Upper lobe of right lung (tissue), 1 donor: ENCODE measurements at regions not wholly inside any gene's neighbourhood (a gene's known extent, or its start where the extent isn't known, plus 50 kb on each side); places are given as distances from the start of the nearest gene placed in this dataset.

Experiments
- ATAC-seq: fragments of 200-7000 bp; cut with Tn5 transposase; one replicate; pipeline ENCODE4 v1.9.1; 2020; ENCODE audit warnings: mild to moderate bottlenecking, moderate library complexity
- DNase-seq: peaks from one replicate; pipeline ENCODE4 v3.0.0-alpha.2; 2020
- H3K27ac ChIP-seq: fragments of 200-600 bp; one replicate; pipeline ENCODE4 v1.8.0; 2022
- H3K27me3 ChIP-seq: fragments of 200-600 bp; one replicate; pipeline ENCODE4 v1.8.0; 2022; ENCODE audit warnings: mild to moderate bottlenecking
- H3K36me3 ChIP-seq: fragments of 200-600 bp; one replicate; pipeline ENCODE4 v1.8.0; 2022
- H3K4me1 ChIP-seq: fragments of 200-600 bp; one replicate; pipeline ENCODE4 v1.8.0; 2022
- H3K4me3 ChIP-seq: fragments of 200-600 bp; one replicate; pipeline ENCODE4 v1.8.0; 2022; ENCODE audit warnings: mild to moderate bottlenecking
- H3K9me3 ChIP-seq: fragments of 200-600 bp; one replicate; pipeline ENCODE4 v1.8.0; 2022
- intact Hi-C: fragments of 100-400 bp; cut with DNase I; formaldehyde crosslinking; loops from one replicate; pipeline ENCODE4 v1.11.0; 2022
- TF ChIP-seq, protein P1 (sequence below): fragments of 200-600 bp; IDR thresholded peaks from one replicate; pipeline ENCODE4 v1.8.0; 2022; ENCODE audit warnings: antibody characterized with exemption
- donor health status: DM: no; HTN: yes; CAD: no; lungs with severe emphysema.

DNA sequence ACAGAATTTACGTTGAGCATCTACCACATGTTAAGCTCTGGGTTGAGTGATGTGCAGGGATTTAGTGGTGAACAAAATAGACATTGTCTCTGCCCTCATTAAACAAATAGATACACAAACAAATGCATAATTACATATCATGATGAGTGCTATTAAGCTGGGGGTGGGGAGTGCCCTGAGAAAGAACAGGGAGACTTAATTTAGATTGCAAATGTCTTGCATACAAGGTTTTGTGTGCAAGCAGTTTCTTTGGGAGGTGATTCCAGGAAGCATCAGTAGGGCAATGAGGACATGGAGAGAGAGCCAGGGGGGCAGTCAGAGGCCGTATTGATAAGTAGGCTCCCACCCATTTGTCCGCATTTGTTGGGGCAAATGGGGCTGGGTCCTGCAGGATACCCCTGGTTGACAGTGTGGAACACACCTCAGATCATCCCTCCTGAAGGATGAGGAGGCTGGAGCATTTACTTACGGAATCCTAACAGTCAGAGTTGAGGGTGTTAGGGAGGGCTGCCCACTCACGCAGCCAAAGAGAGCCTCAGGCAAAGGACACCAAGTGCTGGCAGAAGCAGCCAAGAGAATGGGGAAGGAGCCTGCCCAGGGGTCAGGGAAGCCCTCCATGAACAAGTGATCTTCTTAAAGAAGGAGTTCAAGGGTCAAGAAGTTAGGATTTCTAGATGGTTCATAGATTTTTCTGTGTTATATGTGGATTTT lies 245.9 kb downstream of the BCOR start:
- intact Hi-C loops = no loop called here
- TF ChIP-seq, protein P1, sequence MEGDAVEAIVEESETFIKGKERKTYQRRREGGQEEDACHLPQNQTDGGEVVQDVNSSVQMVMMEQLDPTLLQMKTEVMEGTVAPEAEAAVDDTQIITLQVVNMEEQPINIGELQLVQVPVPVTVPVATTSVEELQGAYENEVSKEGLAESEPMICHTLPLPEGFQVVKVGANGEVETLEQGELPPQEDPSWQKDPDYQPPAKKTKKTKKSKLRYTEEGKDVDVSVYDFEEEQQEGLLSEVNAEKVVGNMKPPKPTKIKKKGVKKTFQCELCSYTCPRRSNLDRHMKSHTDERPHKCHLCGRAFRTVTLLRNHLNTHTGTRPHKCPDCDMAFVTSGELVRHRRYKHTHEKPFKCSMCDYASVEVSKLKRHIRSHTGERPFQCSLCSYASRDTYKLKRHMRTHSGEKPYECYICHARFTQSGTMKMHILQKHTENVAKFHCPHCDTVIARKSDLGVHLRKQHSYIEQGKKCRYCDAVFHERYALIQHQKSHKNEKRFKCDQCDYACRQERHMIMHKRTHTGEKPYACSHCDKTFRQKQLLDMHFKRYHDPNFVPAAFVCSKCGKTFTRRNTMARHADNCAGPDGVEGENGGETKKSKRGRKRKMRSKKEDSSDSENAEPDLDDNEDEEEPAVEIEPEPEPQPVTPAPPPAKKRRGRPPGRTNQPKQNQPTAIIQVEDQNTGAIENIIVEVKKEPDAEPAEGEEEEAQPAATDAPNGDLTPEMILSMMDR = no peak
- DNase-seq = no peak
- no peak for ATAC-seq
- no peak overlapping the region for H3K4me3 ChIP-seq
- no peaks in the 10 kb centered on the region for H3K36me3 ChIP-seq
- no peak overlapping the region for H3K27ac ChIP-seq
- H3K4me1 ChIP-seq = no peaks in the 10 kb centered on the region
- H3K9me3 ChIP-seq = no peaks in the 10 kb centered on the region
- H3K27me3 ChIP-seq = no peaks in the 10 kb centered on the region

DNA sequence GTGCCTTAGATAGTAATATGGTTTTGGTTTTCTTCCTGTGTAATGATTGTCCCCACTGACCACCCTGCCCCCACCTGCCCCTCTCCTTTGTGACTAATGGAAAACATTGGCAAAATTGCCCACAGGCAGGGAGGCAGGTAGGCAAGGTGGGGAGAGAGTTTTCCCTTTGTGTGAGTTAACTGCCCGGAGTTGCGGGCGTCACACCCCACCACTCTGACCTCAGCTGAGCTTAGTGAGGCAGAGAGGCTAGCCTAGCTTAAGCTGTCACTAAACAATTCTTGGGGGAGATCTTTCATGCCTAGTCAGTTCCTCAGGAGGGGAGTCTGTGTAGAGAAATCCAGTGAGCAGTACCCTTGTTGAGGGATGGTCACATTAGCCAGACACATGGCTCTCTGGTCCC lies 245.3 kb downstream of the BCOR start:
- no peak for ATAC-seq
- H3K9me3 ChIP-seq = no peaks in the 10 kb centered on the region
- no peaks in the 10 kb centered on the region for H3K4me1 ChIP-seq
- no peak overlapping the region for H3K4me3 ChIP-seq
- H3K27ac ChIP-seq = no peak overlapping the region
- DNase-seq = no peak
- H3K27me3 ChIP-seq = no peaks in the 10 kb centered on the region
- TF ChIP-seq, protein P1 = no peak
- no peaks in the 10 kb centered on the region for H3K36me3 ChIP-seq
- intact Hi-C loops = no loop called here

DNA sequence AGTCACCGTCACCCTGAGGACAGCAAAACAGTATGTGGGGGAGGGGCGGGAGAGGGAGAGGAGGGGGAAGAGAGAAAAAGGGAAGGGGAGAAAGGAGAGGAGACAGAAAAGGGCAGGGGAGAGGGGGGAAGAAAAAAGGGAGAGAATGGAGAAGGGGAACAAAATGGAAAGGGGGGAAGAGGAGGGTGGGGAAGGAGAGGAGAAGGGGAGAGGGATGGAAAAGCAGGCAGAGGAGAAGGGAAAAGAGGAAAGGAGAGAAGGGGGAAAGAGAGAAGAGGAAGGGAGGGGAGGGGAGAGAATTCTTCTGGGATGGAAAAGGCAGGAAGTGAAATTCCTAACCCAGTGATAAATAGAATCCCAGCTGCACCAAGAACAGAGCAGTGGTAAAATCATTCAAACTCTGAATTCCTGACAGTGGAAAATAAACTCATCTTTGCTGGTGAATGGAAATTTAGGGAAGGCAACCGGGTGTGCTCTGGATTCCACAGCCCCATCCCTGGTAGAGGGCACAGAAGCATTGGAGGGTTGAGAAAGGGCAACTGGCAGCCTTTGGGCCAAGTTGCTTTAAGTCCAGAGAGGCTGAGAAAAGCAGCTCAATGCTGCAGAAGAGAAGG lies 244.2 kb downstream of the BCOR start:
- H3K36me3 ChIP-seq = no peaks in the 10 kb centered on the region
- DNase-seq (no peak), ATAC-seq (no peak)
- H3K27me3 ChIP-seq = no peaks in the 10 kb centered on the region
- H3K9me3 ChIP-seq = no peaks in the 10 kb centered on the region
- no peak overlapping the region for H3K27ac ChIP-seq
- no peaks in the 10 kb centered on the region for H3K4me1 ChIP-seq
- TF ChIP-seq, protein P1 = no peak
- intact Hi-C loops = no loop called here
- no peak overlapping the region for H3K4me3 ChIP-seq

DNA sequence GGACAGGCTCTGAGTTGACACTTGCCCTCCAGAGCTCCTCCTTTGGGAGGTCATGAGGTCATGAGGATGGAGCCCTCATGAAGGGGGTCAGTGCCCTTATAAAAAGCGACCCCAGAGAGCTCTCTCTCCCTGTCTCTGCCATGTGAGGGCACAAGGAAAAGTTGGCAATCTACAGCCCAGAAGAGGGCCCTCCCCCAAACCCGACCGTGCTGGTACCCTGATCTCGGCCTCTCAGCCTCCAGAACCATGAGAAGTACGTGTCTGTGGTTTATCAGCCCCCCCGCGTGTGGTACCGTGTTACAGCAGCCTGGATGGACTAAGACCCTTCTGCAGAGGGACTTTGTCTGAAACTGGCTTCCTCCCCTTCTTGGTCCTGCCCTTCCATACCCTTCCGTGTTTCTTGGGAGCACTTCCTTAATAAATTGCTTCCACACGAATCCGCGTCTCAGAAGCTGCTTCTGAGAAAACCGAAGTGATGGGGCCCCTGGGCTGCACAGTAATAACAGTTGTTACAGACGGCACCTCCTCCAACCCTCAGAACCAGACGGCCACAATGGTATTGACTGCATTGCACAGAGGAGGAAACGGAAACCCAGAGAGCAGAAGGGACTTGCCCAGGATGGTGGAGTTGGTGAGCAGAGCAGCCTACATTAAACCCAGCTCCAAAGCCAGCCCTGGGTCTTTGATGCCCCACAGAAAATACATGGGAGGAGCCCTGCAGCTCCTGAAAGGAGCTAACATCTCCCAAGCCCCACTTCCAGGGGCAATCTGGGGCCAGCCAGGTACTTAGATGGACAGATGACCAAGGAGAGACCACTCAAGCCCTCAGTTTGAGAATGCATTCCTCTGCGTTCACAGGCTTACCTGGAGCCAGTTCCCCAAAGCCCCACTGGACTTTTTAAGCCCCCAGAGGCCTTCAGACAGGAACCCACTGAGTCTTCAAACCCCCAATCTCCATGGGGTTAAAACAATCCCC lies 242.7 kb downstream of the BCOR start:
- Histone ChIP-seq H3K27ac (peak overlapping the region; percentile 42), H3K9me3 (no peaks in the 10 kb centered on the region), H3K36me3 (no peaks in the 10 kb centered on the region), H3K4me1 (no peaks in the 10 kb centered on the region), H3K27me3 (no peaks in the 10 kb centered on the region), H3K4me3 (no peak overlapping the region)
- TF ChIP-seq, protein P1 = no peak
- DNase-seq = no peak
- peak; percentile 74 for ATAC-seq
- intact Hi-C loops = no loop called here

DNA sequence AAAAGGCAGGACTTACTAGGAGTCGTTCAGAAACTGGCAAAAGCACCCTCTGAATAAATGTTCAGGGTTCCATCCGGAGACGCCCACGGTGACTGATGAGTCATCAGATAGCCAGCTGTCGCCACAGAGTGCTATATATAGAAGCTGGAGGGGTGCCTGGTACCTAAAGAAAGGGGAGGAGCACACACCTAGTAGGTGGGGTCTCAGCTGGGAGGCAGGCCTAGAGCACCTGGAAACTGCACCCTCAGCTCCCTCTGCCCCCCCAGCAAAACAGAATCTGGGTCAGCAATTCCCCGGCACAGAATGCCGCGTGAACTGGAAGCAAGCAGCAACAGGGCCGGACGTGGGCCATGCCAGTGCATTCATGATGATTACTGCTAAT lies 242.0 kb downstream of the BCOR start:
- Histone ChIP-seq H3K9me3 (no peaks in the 10 kb centered on the region), H3K27me3 (no peaks in the 10 kb centered on the region), H3K4me1 (no peaks in the 10 kb centered on the region), H3K27ac (peak overlapping the region; percentile 42), H3K36me3 (no peaks in the 10 kb centered on the region), H3K4me3 (no peak overlapping the region)
- TF ChIP-seq, protein P1 = no peak
- intact Hi-C loops = no loop called here
- DNase-seq (no peak), ATAC-seq (peak; percentile 58)
